ENCODE measurements at regions not wholly inside any gene's neighbourhood (a gene's known extent, or its start where the extent isn't known, plus 50 kb on each side); places are given as distances from the start of the nearest gene placed in this dataset.

- Histone ChIP-seq H3K14ac (replicated peaks; ENCODE audit: low read depth, low read length) (no peak overlapping the region), H4K91ac (ENCODE audit: insufficient read depth, low read depth, low read length) (no peak overlapping the region), H3K4me2 (ENCODE audit: low read depth, low read length) (no peak overlapping the region), H3K27me3 (ENCODE audit: control insufficient read depth, insufficient read depth, low read length) (no peaks in the 10 kb centered on the region; the same call in 1 of the 2 replicates), H3K4me1 (ENCODE audit: control insufficient read depth, insufficient read depth, low read length) (no peaks in the 10 kb centered on the region), H3K9me3 (ENCODE audit: control insufficient read depth, insufficient read depth, low read length) (no peaks in the 10 kb centered on the region), H2BK5ac (ENCODE audit: low read depth, low read length, poor library complexity, severe bottlenecking) (no peak overlapping the region), H3K27ac (ENCODE audit: insufficient read depth, low read length) (no peak overlapping the region), H2BK15ac (ENCODE audit: low read depth, low read length) (no peak overlapping the region), H2BK20ac (ENCODE audit: low read depth, low read length) (no peak overlapping the region), H3K36me3 (ENCODE audit: control insufficient read depth, insufficient read depth, low read length) (no peaks in the 10 kb centered on the region), H3K56ac (ENCODE audit: extremely low read depth, insufficient read depth, low read length) (no peak overlapping the region), H3K79me1 (ENCODE audit: low read depth in 1 of 2, low read length in 2 of 2) (no peaks in the 10 kb centered on the region), H2AFZ (replicated peaks; ENCODE audit: low read length, poor library complexity) (no peak overlapping the region), H3K18ac (ENCODE audit: low read depth, low read length) (no peak overlapping the region), H3K9ac (ENCODE audit: low read depth, low read length) (no peak overlapping the region), H3K4me3 (ENCODE audit: insufficient read depth, low read depth, low read length) (no peak overlapping the region), H2AK9ac (replicated peaks; ENCODE audit: low read depth, low read length, poor library complexity) (no peak overlapping the region), H4K5ac (ENCODE audit: low read depth, low read length) (no peak overlapping the region), H3K9me1 (ENCODE audit: insufficient read depth, low read length) (no peaks in the 10 kb centered on the region), H4K20me1 (ENCODE audit: insufficient read depth, low read length) (no peaks in the 10 kb centered on the region), H3K23ac (ENCODE audit: low read depth, low read length) (no peak overlapping the region), H2BK120ac (ENCODE audit: low read depth, low read length) (no peak overlapping the region), H2AK5ac (ENCODE audit: low read depth, low read length) (no peak overlapping the region), H4K8ac (ENCODE audit: low read depth in 2 of 2, low read length in 2 of 2) (no peak overlapping the region), H3K4ac (ENCODE audit: low read depth, low read length) (no peak overlapping the region)
- in situ Hi-C loops (cut with MboI; ENCODE audit: low sequenced_read_pairs), result no loop called here
- ATAC-seq (ENCODE audit: low read depth) (no peak), DNase-seq (no peak)
- TF ChIP-seq, protein P1, sequence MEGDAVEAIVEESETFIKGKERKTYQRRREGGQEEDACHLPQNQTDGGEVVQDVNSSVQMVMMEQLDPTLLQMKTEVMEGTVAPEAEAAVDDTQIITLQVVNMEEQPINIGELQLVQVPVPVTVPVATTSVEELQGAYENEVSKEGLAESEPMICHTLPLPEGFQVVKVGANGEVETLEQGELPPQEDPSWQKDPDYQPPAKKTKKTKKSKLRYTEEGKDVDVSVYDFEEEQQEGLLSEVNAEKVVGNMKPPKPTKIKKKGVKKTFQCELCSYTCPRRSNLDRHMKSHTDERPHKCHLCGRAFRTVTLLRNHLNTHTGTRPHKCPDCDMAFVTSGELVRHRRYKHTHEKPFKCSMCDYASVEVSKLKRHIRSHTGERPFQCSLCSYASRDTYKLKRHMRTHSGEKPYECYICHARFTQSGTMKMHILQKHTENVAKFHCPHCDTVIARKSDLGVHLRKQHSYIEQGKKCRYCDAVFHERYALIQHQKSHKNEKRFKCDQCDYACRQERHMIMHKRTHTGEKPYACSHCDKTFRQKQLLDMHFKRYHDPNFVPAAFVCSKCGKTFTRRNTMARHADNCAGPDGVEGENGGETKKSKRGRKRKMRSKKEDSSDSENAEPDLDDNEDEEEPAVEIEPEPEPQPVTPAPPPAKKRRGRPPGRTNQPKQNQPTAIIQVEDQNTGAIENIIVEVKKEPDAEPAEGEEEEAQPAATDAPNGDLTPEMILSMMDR (conservative IDR thresholded peaks at IDR 0.05; ENCODE audit: low read depth, low read length), result no peak
- TF ChIP-seq RFX5 (IDR thresholded peaks at IDR 0.05; ENCODE audit: low read depth, low read length) (no peak), RAD21 (IDR thresholded peaks at IDR 0.05; ENCODE audit: low read length) (no peak), CHD1 (IDR thresholded peaks at IDR 0.05; ENCODE audit: low read depth, low read length) (no peak), POLR2A (IDR thresholded peaks at IDR 0.05; ENCODE audit: low read depth, low read length) (no peak), BHLHE40 (IDR thresholded peaks at IDR 0.05; ENCODE audit: low read depth, low read length) (no peak), MXI1 (IDR thresholded peaks at IDR 0.05; ENCODE audit: borderline replicate concordance, low read depth, low read length) (no peak), NFE2L2 (IDR thresholded peaks at IDR 0.05; ENCODE audit: low read depth, low read length) (no peak), CEBPB (IDR thresholded peaks at IDR 0.05; ENCODE audit: low read depth, low read length) (no peak), ELK1 (IDR thresholded peaks at IDR 0.05; ENCODE audit: borderline replicate concordance, low read depth, low read length) (no peak), MAFK (IDR thresholded peaks at IDR 0.05; ENCODE audit: low read depth, low read length) (no peak), MAZ (IDR thresholded peaks at IDR 0.05; ENCODE audit: borderline replicate concordance, low read depth, low read length) (no peak), SMC3 (IDR thresholded peaks at IDR 0.05; ENCODE audit: low read depth, low read length) (no peak), RCOR1 (IDR thresholded peaks at IDR 0.05; ENCODE audit: insufficient replicate concordance, low read length) (no peak), FOS (IDR thresholded peaks at IDR 0.05; ENCODE audit: low read depth, low read length) (no peak)
- TF ChIP-seq, protein P2, sequence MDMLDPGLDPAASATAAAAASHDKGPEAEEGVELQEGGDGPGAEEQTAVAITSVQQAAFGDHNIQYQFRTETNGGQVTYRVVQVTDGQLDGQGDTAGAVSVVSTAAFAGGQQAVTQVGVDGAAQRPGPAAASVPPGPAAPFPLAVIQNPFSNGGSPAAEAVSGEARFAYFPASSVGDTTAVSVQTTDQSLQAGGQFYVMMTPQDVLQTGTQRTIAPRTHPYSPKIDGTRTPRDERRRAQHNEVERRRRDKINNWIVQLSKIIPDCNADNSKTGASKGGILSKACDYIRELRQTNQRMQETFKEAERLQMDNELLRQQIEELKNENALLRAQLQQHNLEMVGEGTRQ (IDR thresholded peaks at IDR 0.05; ENCODE audit: low read depth, low read length), result no peak
- dilution Hi-C loops (cut with HindIII; ENCODE audit: low sequenced_read_pairs, unreplicated experiment), result no loop called here
- CTCF ChIA-PET, result no interaction called here
- POLR2A ChIA-PET (ENCODE audit: unreplicated experiment), result no interaction called here
- intact Hi-C loops (cut with micrococcal nuclease), result no loop called here
- BruUV-seq (replicated peaks), result no TSS peak
- no CpG with 5 or more reads among the region's 6 CpGs for WGBS, 2 experiments (ENCODE audit: extremely low coverage in 2 of 2, insufficient read length in 1 of 2)
Measured at GRCh38 chr16:24477492-24477891, 61.9 kb upstream of the RBBP6 start.

Data from IMR-90 (cell line).